ENCODE measurements at regions not wholly inside any gene's neighbourhood (a gene's known extent, or its start where the extent isn't known, plus 50 kb on each side); places are given as distances from the start of the nearest gene placed in this dataset.

- Mint-ChIP-seq H3K9me3 (no peaks in the 10 kb centered on the region), H3K27ac (no peak overlapping the region), H3K36me3 (ENCODE audit: low read depth) (no peaks in the 10 kb centered on the region), H3K27me3 (peaks cover 5% of the 10 kb centered on the region), H3K4me1 (ENCODE audit: low read depth) (no peaks in the 10 kb centered on the region), H3K4me3 (no peak overlapping the region)
- ATAC-seq (no peak), DNase-seq (no peak)
- ChIA-PET POLR2A (no interaction called here), CTCF (no interaction called here)
- TF ChIP-seq CTCF (IDR thresholded peaks at IDR 0.05): no peak
- intact Hi-C loops (cut with micrococcal nuclease): no loop called here
These were observed 193.2 kb downstream of the INO80D start for GRCh38 chr2:205892665-205893259.

- H3K4me3 Mint-ChIP-seq: no peak overlapping the region
- DNase-seq (no peak), ATAC-seq (no peak)
- peaks cover 5% of the 10 kb centered on the region for H3K27me3 Mint-ChIP-seq
- POLR2A ChIA-PET: no interaction called here
- CTCF ChIA-PET: interaction anchor here (0.8 kb wide), 1 partner anchor 9 kb away, joined by 3 read pairs; no protein-coding TSS in a partner anchor
- intact Hi-C loops (cut with micrococcal nuclease): no loop called here
- H3K27ac Mint-ChIP-seq: no peak overlapping the region
- no peaks in the 10 kb centered on the region for H3K4me1 Mint-ChIP-seq (ENCODE audit: low read depth)
- no peaks in the 10 kb centered on the region for H3K36me3 Mint-ChIP-seq (ENCODE audit: low read depth)
- no peaks in the 10 kb centered on the region for H3K9me3 Mint-ChIP-seq
- TF ChIP-seq CTCF (IDR thresholded peaks at IDR 0.05): no peak
These were observed 193.7 kb downstream of the INO80D start for GRCh38 chr2:205892251-205892655.

GRCh38 chr2:205889114-205889513, 196.9 kb downstream of the INO80D start:
- ATAC-seq: no peak
- no peak for DNase-seq
- Mint-ChIP-seq H3K4me1 (ENCODE audit: low read depth) (no peaks in the 10 kb centered on the region), H3K9me3 (no peaks in the 10 kb centered on the region), H3K27me3 (peaks cover 8% of the 10 kb centered on the region), H3K36me3 (ENCODE audit: low read depth) (no peaks in the 10 kb centered on the region), H3K27ac (no peak overlapping the region), H3K4me3 (no peak overlapping the region)
- no peak for TF ChIP-seq CTCF (IDR thresholded peaks at IDR 0.05)
- ChIA-PET POLR2A (no interaction called here), CTCF (no interaction called here)
- intact Hi-C loops (cut with micrococcal nuclease): loop anchor here (5.0 kb wide), 1 partner anchor 122 kb away; no protein-coding TSS in a partner anchor

GRCh38 chr2:205887637-205888036, 198.3 kb downstream of the INO80D start:
- TF ChIP-seq CTCF (IDR thresholded peaks at IDR 0.05): no peak
- ChIA-PET POLR2A (no interaction called here), CTCF (no interaction called here)
- H3K4me3 Mint-ChIP-seq: no peak overlapping the region
- no peaks in the 10 kb centered on the region for H3K4me1 Mint-ChIP-seq (ENCODE audit: low read depth)
- no peak for ATAC-seq
- H3K9me3 Mint-ChIP-seq: no peaks in the 10 kb centered on the region
- H3K27ac Mint-ChIP-seq: no peak overlapping the region
- peaks cover 8% of the 10 kb centered on the region for H3K27me3 Mint-ChIP-seq
- intact Hi-C loops (cut with micrococcal nuclease): loop anchor here (5.0 kb wide), 1 partner anchor 120 kb away; no protein-coding TSS in a partner anchor
- no peaks in the 10 kb centered on the region for H3K36me3 Mint-ChIP-seq (ENCODE audit: low read depth)
- DNase-seq: no peak

GRCh38 chr2:205885492-205886099, 200.4 kb downstream of the INO80D start:
- peak; percentile 81 for DNase-seq
- no peak overlapping the region for H3K4me3 Mint-ChIP-seq
- no peaks in the 10 kb centered on the region for H3K9me3 Mint-ChIP-seq
- H3K27me3 Mint-ChIP-seq: peaks cover 10% of the 10 kb centered on the region
- intact Hi-C loops (cut with micrococcal nuclease): loop anchor here (5.0 kb wide), 1 partner anchor 118 kb away; no protein-coding TSS in a partner anchor
- ATAC-seq: peak; percentile 53
- CTCF ChIA-PET: interaction anchor here (0.6 to 2.2 kb wide), 14 partner anchors 19 to 198 kb away, joined by 3 to 20 read pairs (median 4); no protein-coding TSS in a partner anchor
- peak; percentile 70 for TF ChIP-seq CTCF (IDR thresholded peaks at IDR 0.05)
- POLR2A ChIA-PET: no interaction called here
- H3K36me3 Mint-ChIP-seq (ENCODE audit: low read depth): no peaks in the 10 kb centered on the region
- no peak overlapping the region for H3K27ac Mint-ChIP-seq
- no peaks in the 10 kb centered on the region for H3K4me1 Mint-ChIP-seq (ENCODE audit: low read depth)
